Kidney (tissue), 13 donors: ENCODE measurements at regions not wholly inside any gene's neighbourhood (a gene's known extent, or its start where the extent isn't known, plus 50 kb on each side); places are given as distances from the start of the nearest gene placed in this dataset.

Experiments
- DNase-seq, 5 donors: peaks; one replicate each; pipeline ENCODE4 v3.0.0-alpha.2; 2013 to 2020
- FAIRE-seq: peaks from 2 replicates; lab custom pipeline; 2012; peaks lifted over from hg19 to GRCh38; lab: Jason Lieb, UNC
- H3K27ac ChIP-seq, 2 donors: one replicate each; pipeline ENCODE4 v1.7.0; 2013; ENCODE audit warnings: low read depth in 2 of 2, low read length in 2 of 2, inconsistent platforms in 1 of 2
- H3K27me3 ChIP-seq: one replicate; pipeline ENCODE4 v1.7.1; 2013; ENCODE audit warnings: low read length, inconsistent platforms; ENCODE audit not compliant: control insufficient read depth, insufficient read depth
- H3K36me3 ChIP-seq, 3 donors: one replicate each; pipeline versions ENCODE4 v1.7.0 to v1.7.1; 2013; ENCODE audit warnings: low read length in 3 of 3, control low read depth in 1 of 3, inconsistent platforms in 1 of 3; ENCODE audit not compliant: insufficient read depth in 3 of 3, control insufficient read depth in 2 of 3
- H3K4me1 ChIP-seq, 3 donors: one replicate each; pipeline versions ENCODE4 v1.7.0 to v1.7.1; 2013; ENCODE audit warnings: low read length in 3 of 3, inconsistent platforms in 1 of 3, low read depth in 1 of 3; ENCODE audit not compliant: control insufficient read depth in 2 of 3, insufficient read depth in 2 of 3
- H3K4me3 ChIP-seq, 3 donors: one replicate each; pipeline versions ENCODE4 v1.7.0 to v1.8.1; 2013; ENCODE audit warnings: low read length in 3 of 3, control low read depth in 1 of 3, inconsistent platforms in 1 of 3
- H3K9ac ChIP-seq, 3 donors: one replicate each; pipeline versions ENCODE4 v1.7.0 to v1.7.1; 2013; ENCODE audit warnings: low read length in 3 of 3, control low read depth in 1 of 3, inconsistent platforms in 1 of 3
- H3K9me3 ChIP-seq, 3 donors: one replicate each; pipeline versions ENCODE4 v1.7.0 to v1.7.1; 2013; ENCODE audit warnings: low read length in 3 of 3, control low read depth in 1 of 3, inconsistent platforms in 1 of 3; ENCODE audit not compliant: control insufficient read depth in 2 of 3, insufficient read depth in 1 of 3
- intact Hi-C: fragments of 100-400 bp; cut with DNase I; formaldehyde crosslinking; loops from one replicate; pipeline ENCODE4 v1.11.1; 2022
- TF ChIP-seq, protein P1 (sequence below): IDR thresholded peaks from 3 replicates; pipeline ENCODE4 v1.5.1; 2012; ENCODE audit warnings: mild to moderate bottlenecking, moderate library complexity, borderline replicate concordance; ENCODE audit not compliant: insufficient read depth; ENCODE audit errors: extremely low read depth
- donor health status: control.
- donor health status: control.
- donor health status: control.
- donor health status: control.
- donor health status: control.
- donor health status: DM: yes; HTN: yes; CAD: no.
- donor health status: Normal renal cell carcinoma (clear cell type).

GRCh38 chr6:164410017-164410416 is 899.4 kb downstream of the C6orf118 start:
- FAIRE-seq (no peak), DNase-seq (no peak)
- H3K4me3 ChIP-seq = no peak overlapping the region
- H3K9me3 ChIP-seq = no peaks in the 10 kb centered on the region
- no peaks in the 10 kb centered on the region for H3K27me3 ChIP-seq
- no peaks in the 10 kb centered on the region for H3K36me3 ChIP-seq
- no peak overlapping the region for H3K9ac ChIP-seq
- no peak overlapping the region for H3K27ac ChIP-seq
- intact Hi-C loops = no loop called here
- TF ChIP-seq, protein P1, sequence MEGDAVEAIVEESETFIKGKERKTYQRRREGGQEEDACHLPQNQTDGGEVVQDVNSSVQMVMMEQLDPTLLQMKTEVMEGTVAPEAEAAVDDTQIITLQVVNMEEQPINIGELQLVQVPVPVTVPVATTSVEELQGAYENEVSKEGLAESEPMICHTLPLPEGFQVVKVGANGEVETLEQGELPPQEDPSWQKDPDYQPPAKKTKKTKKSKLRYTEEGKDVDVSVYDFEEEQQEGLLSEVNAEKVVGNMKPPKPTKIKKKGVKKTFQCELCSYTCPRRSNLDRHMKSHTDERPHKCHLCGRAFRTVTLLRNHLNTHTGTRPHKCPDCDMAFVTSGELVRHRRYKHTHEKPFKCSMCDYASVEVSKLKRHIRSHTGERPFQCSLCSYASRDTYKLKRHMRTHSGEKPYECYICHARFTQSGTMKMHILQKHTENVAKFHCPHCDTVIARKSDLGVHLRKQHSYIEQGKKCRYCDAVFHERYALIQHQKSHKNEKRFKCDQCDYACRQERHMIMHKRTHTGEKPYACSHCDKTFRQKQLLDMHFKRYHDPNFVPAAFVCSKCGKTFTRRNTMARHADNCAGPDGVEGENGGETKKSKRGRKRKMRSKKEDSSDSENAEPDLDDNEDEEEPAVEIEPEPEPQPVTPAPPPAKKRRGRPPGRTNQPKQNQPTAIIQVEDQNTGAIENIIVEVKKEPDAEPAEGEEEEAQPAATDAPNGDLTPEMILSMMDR = no peak
- no peaks in the 10 kb centered on the region for H3K4me1 ChIP-seq

- no peak for DNase-seq
- intact Hi-C loops = no loop called here
- no peaks in the 10 kb centered on the region for H3K27me3 ChIP-seq
- H3K9me3 ChIP-seq = no peaks in the 10 kb centered on the region
- no peak overlapping the region for H3K4me3 ChIP-seq
- no peak for FAIRE-seq
- no peak overlapping the region for H3K9ac ChIP-seq
- no peaks in the 10 kb centered on the region for H3K36me3 ChIP-seq
- H3K27ac ChIP-seq = no peak overlapping the region
- H3K4me1 ChIP-seq = no peaks in the 10 kb centered on the region
- TF ChIP-seq, protein P1 = no peak
These were observed 899.9 kb downstream of the C6orf118 start for GRCh38 chr6:164409309-164410009.

DNA sequence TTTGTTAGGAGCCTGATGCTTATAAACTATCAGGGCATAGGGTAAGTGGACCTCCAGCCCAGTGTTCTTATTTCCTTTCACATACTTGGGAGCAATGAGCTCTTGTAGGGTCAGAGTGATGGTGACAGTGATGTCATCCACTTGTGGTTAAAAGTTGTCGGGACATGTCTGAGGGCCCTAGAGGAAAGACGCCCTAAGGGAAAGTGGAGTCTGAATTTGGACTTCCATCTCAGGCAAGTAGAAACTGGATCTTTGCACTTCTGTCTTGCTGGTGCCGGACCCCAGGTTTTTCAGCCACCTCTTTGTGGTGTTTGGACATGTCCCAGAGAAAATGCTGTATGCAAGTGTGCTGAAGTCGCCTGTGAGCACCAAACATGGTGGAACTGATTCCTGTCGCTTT is 900.5 kb downstream of the C6orf118 start:
- Histone ChIP-seq H3K9me3 (no peaks in the 10 kb centered on the region), H3K4me1 (no peaks in the 10 kb centered on the region), H3K4me3 (no peak overlapping the region), H3K9ac (no peak overlapping the region), H3K27me3 (no peaks in the 10 kb centered on the region), H3K27ac (no peak overlapping the region), H3K36me3 (no peaks in the 10 kb centered on the region)
- no peak for FAIRE-seq
- no peak for DNase-seq
- TF ChIP-seq, protein P1 = no peak
- intact Hi-C loops = no loop called here
